CD14-positive monocyte (primary cell): ENCODE measurements at regions not wholly inside any gene's neighbourhood (a gene's known extent, or its start where the extent isn't known, plus 50 kb on each side); places are given as distances from the start of the nearest gene placed in this dataset.

Experiments
- DNase-seq, 3 donors: peaks; one replicate each; pipeline ENCODE4 v3.0.0-alpha.2; 2011 to 2022
- H2AFZ ChIP-seq: 2 replicates; pipeline ENCODE4 v1.6.0; 2012; ENCODE audit warnings: mild to moderate bottlenecking, low read depth, low read length, inconsistent platforms; ENCODE audit not compliant: insufficient read depth, poor library complexity, severe bottlenecking
- H3K27ac ChIP-seq, 2 donors: 1 replicate in 1 of 2; 2 replicates in 1 of 2; pipeline ENCODE4 v1.5.1; 2012 to 2013; ENCODE audit warnings: low read length in 2 of 2, control low read depth in 1 of 2, inconsistent platforms in 1 of 2, low read depth in 1 of 2, mild to moderate bottlenecking in 1 of 2
- H3K27me3 ChIP-seq, 2 donors: one replicate each; pipeline versions ENCODE4 v1.6.0 to v1.6.1; 2011 to 2013; ENCODE audit warnings: low read length in 2 of 2; ENCODE audit not compliant: control insufficient read depth in 2 of 2, insufficient read depth in 2 of 2
- H3K36me3 ChIP-seq, 2 donors: replicated peaks in 1 of 2; 1 replicate in 1 of 2; 2 replicates in 1 of 2; pipeline versions ENCODE4 v1.5.1 to v1.6.1; 2012 to 2013; ENCODE audit warnings: low read length in 2 of 2, control low read depth in 1 of 2, inconsistent platforms in 1 of 2, mild to moderate bottlenecking in 1 of 2; ENCODE audit not compliant: insufficient read depth in 2 of 2, control insufficient read depth in 1 of 2
- H3K4me1 ChIP-seq, 2 donors: 1 replicate in 1 of 2; 2 replicates in 1 of 2; pipeline versions ENCODE4 v1.5.1 to v1.6.1; 2012 to 2013; ENCODE audit warnings: low read length in 2 of 2, control low read depth in 1 of 2, inconsistent platforms in 1 of 2, mild to moderate bottlenecking in 1 of 2, moderate library complexity in 1 of 2; ENCODE audit not compliant: insufficient read depth in 2 of 2, control insufficient read depth in 1 of 2
- H3K4me2 ChIP-seq: replicated peaks from 2 replicates; pipeline ENCODE3; 2012; ENCODE audit warnings: low read length, moderate library complexity, mild to moderate bottlenecking; ENCODE audit not compliant: poor library complexity, severe bottlenecking; ENCODE audit errors: extremely low read depth
- H3K4me3 ChIP-seq, 3 experiments: fragments of 200-600 bp in 1 of 3; sonication (generic) in 1 of 3; replicated peaks in 1 of 3; 1 replicate in 2 of 3; 2 replicates in 1 of 3; pipeline ENCODE4 v1.5.1; 2011 to 2013; ENCODE audit warnings: low read length in 3 of 3, mild to moderate bottlenecking in 3 of 3, control low read depth in 2 of 3, low read depth in 2 of 3, inconsistent platforms in 1 of 3, moderate library complexity in 1 of 3
- H3K79me2 ChIP-seq: 2 replicates; pipeline ENCODE4 v1.6.0; 2012; ENCODE audit warnings: mild to moderate bottlenecking, control low read depth, inconsistent platforms, low read length, moderate library complexity; ENCODE audit not compliant: insufficient read depth
- H3K9ac ChIP-seq: 2 replicates; pipeline ENCODE4 v1.6.0; 2017; ENCODE audit warnings: low read length, mild to moderate bottlenecking; ENCODE audit not compliant: insufficient read depth, poor library complexity, severe bottlenecking
- H3K9me3 ChIP-seq, 2 donors: replicated peaks in 1 of 2; 1 replicate in 1 of 2; 2 replicates in 1 of 2; pipeline versions ENCODE4 v1.5.1 to v1.6.1; 2012 to 2013; ENCODE audit warnings: low read length in 2 of 2, control low read depth in 1 of 2; ENCODE audit not compliant: control insufficient read depth in 1 of 2, insufficient read depth in 1 of 2
- H4K20me1 ChIP-seq: 2 replicates; pipeline ENCODE4 v1.6.0; 2012; ENCODE audit warnings: mild to moderate bottlenecking, low read length, control low read depth, moderate library complexity; ENCODE audit not compliant: insufficient read depth
- H3K27ac Mint-ChIP-seq, 7 donors: one replicate each; pipeline ENCODE4 v1.8.0; 2020; ENCODE audit warnings: mild to moderate bottlenecking in 7 of 7, mixed read lengths in 7 of 7, moderate library complexity in 6 of 7, inconsistent platforms in 2 of 7
- H3K27me3 Mint-ChIP-seq, 3 donors: one replicate each; pipeline ENCODE4 v1.8.0; 2021 to 2022; ENCODE audit warnings: low read depth in 3 of 3, mild to moderate bottlenecking in 3 of 3, mixed read lengths in 3 of 3, moderate library complexity in 3 of 3, inconsistent platforms in 1 of 3
- H3K36me3 Mint-ChIP-seq, 2 donors: one replicate each; pipeline ENCODE4 v1.8.0; 2020; ENCODE audit warnings: mixed read lengths in 2 of 2, inconsistent platforms in 1 of 2, mild to moderate bottlenecking in 1 of 2
- H3K4me1 Mint-ChIP-seq: one replicate; pipeline ENCODE4 v1.8.0; 2020; ENCODE audit warnings: mild to moderate bottlenecking, mixed read lengths
- H3K4me3 Mint-ChIP-seq, 2 donors: one replicate each; pipeline ENCODE4 v1.8.0; 2020; ENCODE audit warnings: mild to moderate bottlenecking in 2 of 2, mixed read lengths in 2 of 2, moderate library complexity in 1 of 2
- H3K9me3 Mint-ChIP-seq, 7 donors: one replicate each; pipeline ENCODE4 v1.8.0; 2020 to 2022; ENCODE audit warnings: mixed read lengths in 7 of 7, mild to moderate bottlenecking in 6 of 7, moderate library complexity in 6 of 7, inconsistent platforms in 2 of 7
- WGBS: methylation state at CpG from one replicate; pipeline ENCODE4 v1.1.5; 2013; ENCODE audit warnings: missing lambda C conversion rate; ENCODE audit not compliant: insufficient coverage; 5-methylcytosine and 5-hydroxymethylcytosine counted together
- intact Hi-C, 2 donors: fragments of 100-400 bp; cut with micrococcal nuclease; formaldehyde crosslinking; loops; one replicate each; pipeline versions ENCODE4 v1.15.0 to v1.15.1; 2023
- TF ChIP-seq, protein P1 (sequence below): fragments of 200-600 bp; IDR thresholded peaks from one replicate; pipeline ENCODE4 v1.8.0; 2022; ENCODE audit warnings: antibody characterized with exemption, mild to moderate bottlenecking

DNA sequence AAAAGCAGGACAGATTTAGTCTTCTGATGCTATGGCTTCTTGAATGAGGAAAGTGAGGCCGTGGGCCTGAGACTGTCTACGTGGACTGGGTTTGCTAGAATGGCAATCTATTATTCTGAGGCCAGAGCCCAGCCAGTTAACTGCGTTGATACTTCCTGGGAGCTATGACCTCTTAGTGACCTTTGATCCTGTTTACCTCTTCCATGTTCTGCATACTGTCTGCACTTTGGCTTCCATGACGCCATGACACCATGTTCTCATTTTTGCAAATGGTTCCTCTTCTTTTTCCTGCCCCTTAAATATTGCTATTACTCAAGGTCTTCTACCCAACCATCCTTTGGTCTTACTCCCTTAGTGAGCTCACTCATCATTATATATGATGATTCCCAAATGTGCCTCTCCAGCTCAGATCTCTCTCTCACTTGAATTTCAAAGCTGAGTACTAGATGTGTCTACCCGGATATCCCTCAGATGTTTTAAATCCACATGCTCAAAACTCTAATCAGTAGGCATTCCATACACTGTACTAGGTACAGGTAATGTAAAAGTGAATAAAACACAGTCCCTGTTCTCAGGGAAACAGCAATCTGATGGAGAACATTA, 66.1 kb upstream of the ATP1A1 start:
- Histone ChIP-seq H3K4me2 (no peak overlapping the region), H3K36me3 (no peaks in the 10 kb centered on the region), H3K9ac (no peak overlapping the region), H3K9me3 (no peaks in the 10 kb centered on the region), H2AFZ (no peak overlapping the region), H3K4me1 (peaks cover 8 to 18% of the 10 kb centered on the region in 2 donors), H3K27me3 (no peaks in the 10 kb centered on the region), H3K4me3 (no peak overlapping the region), H3K27ac (no peak overlapping the region), H4K20me1 (no peaks in the 10 kb centered on the region), H3K79me2 (no peaks in the 10 kb centered on the region)
- no peak for DNase-seq
- Mint-ChIP-seq H3K4me3 (no peak overlapping the region), H3K4me1 (peaks cover 3% of the 10 kb centered on the region), H3K27ac (no peak overlapping the region), H3K9me3 (peaks cover 0 to 2% (median 0%) of the 10 kb centered on the region in 7 donors), H3K27me3 (peaks cover 0 to 2% (median 0%) of the 10 kb centered on the region in 3 donors), H3K36me3 (no peaks in the 10 kb centered on the region)
- WGBS: 92% methylated on average over 4 of the region's 5 CpGs
- intact Hi-C loops: no loop called here
- TF ChIP-seq, protein P1, sequence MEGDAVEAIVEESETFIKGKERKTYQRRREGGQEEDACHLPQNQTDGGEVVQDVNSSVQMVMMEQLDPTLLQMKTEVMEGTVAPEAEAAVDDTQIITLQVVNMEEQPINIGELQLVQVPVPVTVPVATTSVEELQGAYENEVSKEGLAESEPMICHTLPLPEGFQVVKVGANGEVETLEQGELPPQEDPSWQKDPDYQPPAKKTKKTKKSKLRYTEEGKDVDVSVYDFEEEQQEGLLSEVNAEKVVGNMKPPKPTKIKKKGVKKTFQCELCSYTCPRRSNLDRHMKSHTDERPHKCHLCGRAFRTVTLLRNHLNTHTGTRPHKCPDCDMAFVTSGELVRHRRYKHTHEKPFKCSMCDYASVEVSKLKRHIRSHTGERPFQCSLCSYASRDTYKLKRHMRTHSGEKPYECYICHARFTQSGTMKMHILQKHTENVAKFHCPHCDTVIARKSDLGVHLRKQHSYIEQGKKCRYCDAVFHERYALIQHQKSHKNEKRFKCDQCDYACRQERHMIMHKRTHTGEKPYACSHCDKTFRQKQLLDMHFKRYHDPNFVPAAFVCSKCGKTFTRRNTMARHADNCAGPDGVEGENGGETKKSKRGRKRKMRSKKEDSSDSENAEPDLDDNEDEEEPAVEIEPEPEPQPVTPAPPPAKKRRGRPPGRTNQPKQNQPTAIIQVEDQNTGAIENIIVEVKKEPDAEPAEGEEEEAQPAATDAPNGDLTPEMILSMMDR: no peak

DNA sequence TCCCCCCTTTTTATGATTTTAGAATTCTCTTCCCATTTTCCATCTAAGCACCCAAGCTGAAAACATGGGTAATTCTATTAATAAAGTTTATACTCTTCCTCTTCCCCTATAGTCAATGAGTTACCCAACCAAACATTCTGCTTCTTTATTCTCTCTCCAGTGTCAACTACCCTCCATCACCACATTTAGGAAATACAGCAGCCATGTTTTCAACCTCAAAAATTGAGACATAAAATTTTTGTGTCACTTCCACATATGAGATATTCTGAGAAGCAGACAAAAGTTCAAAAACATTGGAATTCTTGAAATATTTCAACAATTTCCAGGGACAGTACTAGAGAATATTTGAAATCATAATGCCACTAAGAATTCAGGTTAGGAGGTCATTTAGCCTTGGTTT, 64.8 kb upstream of the ATP1A1 start:
- H3K4me2 ChIP-seq: no peak overlapping the region
- H4K20me1 ChIP-seq: no peaks in the 10 kb centered on the region
- H3K27me3 Mint-ChIP-seq: peaks cover 0 to 2% (median 0%) of the 10 kb centered on the region in 3 donors
- H3K27ac ChIP-seq: no peak overlapping the region
- peaks cover 0 to 2% (median 0%) of the 10 kb centered on the region in 7 donors for H3K9me3 Mint-ChIP-seq
- intact Hi-C loops: no loop called here
- no peak overlapping the region for H2AFZ ChIP-seq
- no peaks in the 10 kb centered on the region for H3K27me3 ChIP-seq
- H3K4me1 Mint-ChIP-seq: peaks cover 3% of the 10 kb centered on the region
- TF ChIP-seq, protein P1: no peak
- H3K4me3 ChIP-seq: no peak overlapping the region
- H3K9ac ChIP-seq: no peak overlapping the region
- H3K36me3 ChIP-seq: no peaks in the 10 kb centered on the region
- no peaks in the 10 kb centered on the region for H3K79me2 ChIP-seq
- no peak for DNase-seq
- no peaks in the 10 kb centered on the region for H3K9me3 ChIP-seq
- H3K27ac Mint-ChIP-seq: no peak overlapping the region
- H3K36me3 Mint-ChIP-seq: no peaks in the 10 kb centered on the region
- no peak overlapping the region for H3K4me3 Mint-ChIP-seq
- H3K4me1 ChIP-seq: peaks cover 12 to 26% of the 10 kb centered on the region in 2 donors
